ENCODE measurements at regions not wholly inside any gene's neighbourhood (a gene's known extent, or its start where the extent isn't known, plus 50 kb on each side); places are given as distances from the start of the nearest gene placed in this dataset.
"Not testable (repeated sequence)": the region's sequence is repeated elsewhere in the genome, so short reads cannot be mapped to it uniquely, and the experiment has no call there.

DNA sequence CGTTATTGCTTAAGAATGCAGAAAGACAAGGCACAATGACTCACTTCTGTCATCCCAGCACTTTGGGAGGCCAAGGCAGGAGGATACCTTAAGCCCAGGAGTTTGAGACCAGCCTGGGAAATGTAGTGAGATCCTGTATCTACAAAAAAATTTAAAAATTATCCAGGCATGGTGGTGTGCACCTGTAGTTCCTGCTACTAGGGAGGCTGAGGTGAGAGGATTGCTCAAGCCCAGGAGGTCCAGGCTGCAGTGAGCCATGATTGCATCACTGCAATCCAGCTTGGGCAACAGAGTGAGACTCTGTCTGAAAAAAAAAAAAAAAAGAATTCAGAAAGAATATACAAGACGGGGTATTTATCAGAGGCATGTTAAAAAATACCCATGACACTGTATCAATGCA is 182.0 kb upstream of the SPOPL start:
- DNase-seq (ENCODE audit: low spot score) = no peak

DNA sequence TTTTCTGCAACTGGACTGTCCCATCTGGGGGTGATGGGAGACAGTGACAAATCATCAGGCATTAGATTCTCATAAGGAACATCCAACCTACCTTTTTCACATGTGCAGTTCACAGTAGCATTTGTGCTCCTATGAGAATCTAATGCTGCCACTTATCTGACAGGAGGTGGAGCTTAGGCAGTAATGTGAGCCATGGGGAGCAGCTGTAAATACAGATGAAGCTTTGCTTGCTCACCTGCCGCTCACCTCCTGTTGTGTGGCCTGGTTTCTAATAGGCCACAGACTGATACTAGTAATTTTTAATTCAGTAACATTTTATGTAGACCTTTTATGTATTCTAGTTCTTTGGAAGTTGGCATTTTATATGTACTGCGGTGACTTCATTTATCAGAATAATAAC is 180.1 kb upstream of the SPOPL start:
- DNase-seq (ENCODE audit: low spot score) = no peak

DNA sequence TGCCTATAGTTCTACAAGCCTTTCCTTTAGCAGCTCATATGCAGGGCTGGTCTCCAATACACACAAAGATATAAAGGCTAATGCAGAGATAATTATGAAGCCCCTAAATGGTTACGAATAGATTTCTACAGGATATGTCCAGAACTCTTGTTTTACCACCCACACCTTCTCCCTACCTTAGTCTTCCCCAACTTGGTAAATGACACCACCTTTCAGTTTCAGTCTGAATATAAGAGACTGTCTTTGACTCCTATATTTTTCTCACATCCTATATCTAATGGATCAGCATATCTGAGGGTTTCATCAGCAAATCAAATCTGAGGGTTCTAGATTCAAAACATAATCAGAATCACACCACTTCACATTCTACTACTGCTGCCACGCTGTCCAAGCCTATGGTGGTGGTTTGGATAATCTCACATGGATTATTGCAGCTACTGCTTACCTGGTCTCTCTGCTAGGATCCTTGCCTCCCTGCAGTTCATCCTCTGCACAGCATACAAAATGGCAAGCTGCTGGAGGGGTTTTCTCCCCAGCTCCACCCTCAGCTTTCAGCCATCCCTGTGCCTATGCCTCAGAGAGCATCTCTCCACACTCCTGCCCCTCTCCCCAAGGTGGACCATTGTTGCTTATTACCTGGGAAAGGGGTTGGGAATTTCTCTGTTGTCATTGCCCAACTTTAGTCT is 178.0 kb upstream of the SPOPL start:
- no peak for DNase-seq (ENCODE audit: low spot score)

- DNase-seq (ENCODE audit: low spot score) = no peak
These were observed 177.3 kb upstream of the SPOPL start for GRCh38 chr2:138324068-138324771.

- DNase-seq (ENCODE audit: low spot score) = no peak
These were observed 173.6 kb upstream of the SPOPL start for GRCh38 chr2:138327967-138328366.

GRCh38 chr2:138329162-138329561 is 172.4 kb upstream of the SPOPL start:
- DNase-seq (ENCODE audit: low spot score) = no peak

DNA sequence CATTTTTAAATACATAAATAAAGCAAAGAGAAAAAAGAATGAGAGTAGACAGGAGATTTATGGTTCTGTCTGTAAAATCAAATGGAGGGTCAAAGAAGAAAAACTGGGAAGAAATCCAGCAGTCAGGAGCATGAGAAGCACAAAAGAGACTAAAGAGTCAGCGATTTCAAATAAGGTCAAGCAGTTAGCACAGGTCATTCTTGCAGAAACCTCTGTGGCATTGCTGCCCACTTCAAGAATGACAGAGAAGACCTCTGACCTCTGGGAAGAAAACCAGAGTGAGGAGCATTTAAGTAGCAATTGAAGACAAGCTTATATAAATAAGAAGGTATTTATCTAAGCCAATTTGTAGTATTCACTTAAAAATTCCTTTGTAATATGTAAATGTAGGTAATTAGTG is 172.0 kb upstream of the SPOPL start:
- DNase-seq (ENCODE audit: low spot score) = no peak

DNA sequence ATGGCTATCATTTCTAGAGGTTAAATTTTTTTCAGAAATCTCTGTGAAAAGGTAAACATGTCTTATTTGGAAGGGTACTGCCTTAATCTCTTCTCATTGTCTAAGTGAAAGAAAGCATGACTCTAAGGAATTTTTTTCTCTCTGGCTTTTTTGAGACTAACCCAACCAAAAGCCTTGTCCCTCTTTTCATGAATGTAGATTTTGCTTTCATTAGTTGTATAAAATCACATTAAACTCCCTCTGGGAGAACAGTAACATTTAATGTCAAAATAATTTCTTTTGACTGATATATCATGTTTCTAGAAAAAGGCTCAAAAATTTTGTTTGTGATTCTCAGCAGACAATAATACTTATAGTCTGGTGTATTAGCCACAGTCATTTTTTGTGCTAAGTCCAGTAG is 168.4 kb upstream of the SPOPL start:
- no peak for DNase-seq (ENCODE audit: low spot score)

DNA sequence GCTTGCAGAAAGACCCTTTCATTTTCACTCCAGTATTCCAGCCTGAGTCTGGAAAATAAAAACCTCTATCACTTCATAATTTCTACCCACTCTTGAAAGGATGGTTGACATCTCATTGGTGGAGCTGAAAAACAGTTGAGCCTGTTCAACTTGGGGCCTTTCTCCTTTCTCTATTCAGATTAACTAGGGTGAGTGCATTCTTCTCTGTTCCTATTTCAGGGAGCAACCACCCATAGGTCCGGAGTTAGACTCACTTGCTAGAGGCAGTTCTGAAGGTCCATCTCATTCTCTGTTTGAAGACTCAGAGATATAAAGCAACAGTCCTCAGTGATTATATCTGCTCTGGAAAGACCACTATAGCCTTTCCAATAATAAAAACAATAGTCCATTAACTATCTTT is 167.9 kb upstream of the SPOPL start:
- DNase-seq (ENCODE audit: low spot score) = no peak

GRCh38 chr2:138334323-138334722 is 167.2 kb upstream of the SPOPL start:
- DNase-seq (ENCODE audit: low spot score) = no peak

DNA sequence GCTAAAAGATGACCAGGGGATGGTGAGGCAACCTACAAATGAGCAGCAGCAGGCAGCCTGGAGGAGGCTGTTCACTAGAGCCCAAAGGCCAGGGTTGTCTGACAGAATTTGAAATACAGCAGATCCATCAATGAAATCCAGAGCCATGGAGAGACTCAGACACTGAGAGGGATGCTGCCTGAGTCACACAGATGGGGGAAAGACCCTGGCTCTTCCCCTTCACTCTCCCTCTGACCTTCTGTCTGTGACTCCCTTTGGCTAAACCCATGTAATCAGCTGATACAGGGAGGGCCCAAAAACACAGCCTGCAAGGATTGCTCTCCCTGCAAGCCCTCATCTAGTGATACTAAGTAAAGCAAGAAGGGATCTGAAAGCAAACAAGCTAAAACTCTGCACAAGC is 166.5 kb upstream of the SPOPL start:
- no peak for DNase-seq (ENCODE audit: low spot score)

GRCh38 chr2:138336146-138336545 is 165.4 kb upstream of the SPOPL start:
- no peak for DNase-seq (ENCODE audit: low spot score)

DNA sequence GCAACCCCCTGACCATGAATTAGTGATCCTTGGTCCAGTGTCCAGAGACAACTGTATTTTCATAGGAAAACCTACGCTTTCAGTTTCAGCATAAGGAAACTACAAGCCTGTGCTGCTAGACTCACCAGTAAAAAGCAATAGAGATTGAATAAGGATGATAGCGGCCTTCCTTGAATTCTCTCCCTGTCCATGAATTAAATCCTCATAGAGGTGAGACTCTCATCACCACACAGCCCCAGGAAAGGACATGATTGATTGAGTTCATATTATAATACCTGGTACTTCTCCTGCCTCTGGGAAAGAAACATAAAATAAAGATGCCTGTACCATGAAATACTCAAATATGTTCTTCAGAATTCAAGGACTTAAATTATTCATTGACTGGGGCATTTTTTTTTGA is 146.3 kb upstream of the SPOPL start:
- no peak for DNase-seq (ENCODE audit: low spot score)

DNA sequence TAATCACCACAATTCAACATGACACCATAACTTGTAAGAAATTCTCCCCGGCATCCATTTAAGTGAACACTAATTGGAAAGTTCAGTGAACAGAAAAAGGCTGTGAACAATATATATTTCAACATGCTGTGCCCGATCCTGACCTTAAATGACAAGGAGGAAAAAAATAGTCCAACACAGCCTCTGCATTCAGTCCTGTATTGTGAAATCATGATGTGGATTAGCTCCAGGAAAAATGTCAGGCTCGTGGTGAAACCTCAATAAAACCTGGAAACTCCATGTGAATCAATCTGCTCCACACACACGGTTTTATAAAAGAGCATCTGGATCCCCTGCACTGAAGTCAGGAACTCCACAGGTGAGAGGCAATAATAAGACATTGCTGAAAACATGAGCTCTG is 145.4 kb upstream of the SPOPL start:
- no peak for DNase-seq (ENCODE audit: low spot score)

DNA sequence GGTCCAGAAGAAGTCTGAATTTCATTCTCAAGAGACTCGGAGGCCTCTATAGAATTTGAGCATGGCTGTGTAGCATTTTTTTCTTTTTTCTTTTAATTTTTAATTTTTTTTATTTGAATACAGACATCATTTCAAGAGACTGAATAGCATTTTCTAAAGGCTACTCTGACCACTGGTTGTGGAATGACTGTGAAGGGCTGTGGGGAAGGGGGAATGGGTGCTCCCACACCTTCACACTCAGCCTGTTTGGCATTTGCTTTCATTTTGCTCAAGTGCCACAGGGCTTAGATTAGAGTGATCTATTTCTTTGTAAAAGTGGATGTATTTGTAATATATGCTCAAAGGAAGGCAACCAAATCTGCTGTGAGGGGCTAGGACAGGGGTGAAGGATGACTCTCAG is 142.0 kb upstream of the SPOPL start:
- no peak for DNase-seq (ENCODE audit: low spot score)

GRCh38 chr2:138364554-138365162 is 136.9 kb upstream of the SPOPL start:
- DNase-seq (ENCODE audit: low spot score) = no peak

GRCh38 chr2:138365581-138365980 is 136.0 kb upstream of the SPOPL start:
- DNase-seq (ENCODE audit: low spot score) = no peak

DNA sequence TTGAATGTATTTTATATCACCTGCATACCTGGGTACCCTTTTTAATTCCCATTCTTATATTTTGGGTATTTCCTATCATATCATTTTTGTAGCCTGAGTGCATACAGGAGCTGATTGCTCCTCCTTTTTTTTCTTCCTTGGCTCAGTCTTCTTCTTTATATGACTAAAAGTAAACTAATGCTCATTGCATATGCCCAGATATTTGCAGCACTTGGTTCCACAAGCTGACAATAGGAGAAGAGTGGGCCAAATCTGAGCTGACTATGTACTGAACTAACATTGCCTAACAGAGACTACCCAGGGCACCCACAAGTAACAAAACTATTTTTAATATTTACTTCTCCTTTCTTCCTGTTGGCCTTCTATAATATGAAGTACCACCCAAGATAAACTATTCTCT is 131.7 kb upstream of the SPOPL start:
- no peak for DNase-seq (ENCODE audit: low spot score)

DNA sequence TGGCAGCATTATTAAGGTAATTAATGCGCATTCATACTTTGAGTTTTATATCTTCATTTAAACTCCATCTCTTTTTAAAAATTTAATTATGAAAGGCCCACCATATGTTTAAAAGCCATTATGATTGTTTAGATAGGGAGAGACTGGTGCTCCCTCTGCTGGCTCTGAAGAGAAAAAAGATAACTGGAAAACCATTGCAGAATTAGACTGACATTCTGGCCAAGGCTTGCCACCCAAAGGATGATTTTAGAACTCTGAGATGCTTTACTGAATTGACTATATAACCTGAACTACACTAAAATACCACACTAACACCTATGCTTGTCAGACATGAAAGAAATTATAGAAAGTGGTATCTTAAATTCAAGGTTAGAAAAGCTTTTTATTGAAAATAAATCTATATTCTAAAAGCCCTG is 127.6 kb upstream of the SPOPL start:
- DNase-seq (ENCODE audit: low spot score) = peak; percentile 42

DNA sequence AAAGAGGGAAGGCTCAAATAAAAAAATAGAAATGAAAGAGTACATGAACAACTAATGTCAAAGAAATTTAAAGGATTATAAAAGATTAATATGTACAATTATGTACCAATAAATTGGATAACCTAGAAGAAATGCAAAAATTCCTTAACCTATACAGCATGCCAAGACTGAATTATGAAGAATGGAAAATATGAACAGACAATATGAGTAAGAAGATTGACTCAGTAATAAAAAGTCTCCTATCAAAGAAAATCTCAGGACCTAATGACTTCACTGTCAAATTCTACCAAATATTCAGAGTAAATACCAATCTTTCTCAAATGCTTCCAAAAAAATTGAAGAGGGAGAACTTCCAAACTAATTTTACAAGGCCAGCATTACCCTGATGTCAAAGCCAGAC is 120.2 kb upstream of the SPOPL start:
- no peak for DNase-seq (ENCODE audit: low spot score)

- DNase-seq (ENCODE audit: low spot score) = no peak
These were observed 118.9 kb upstream of the SPOPL start for GRCh38 chr2:138382672-138383071.

DNA sequence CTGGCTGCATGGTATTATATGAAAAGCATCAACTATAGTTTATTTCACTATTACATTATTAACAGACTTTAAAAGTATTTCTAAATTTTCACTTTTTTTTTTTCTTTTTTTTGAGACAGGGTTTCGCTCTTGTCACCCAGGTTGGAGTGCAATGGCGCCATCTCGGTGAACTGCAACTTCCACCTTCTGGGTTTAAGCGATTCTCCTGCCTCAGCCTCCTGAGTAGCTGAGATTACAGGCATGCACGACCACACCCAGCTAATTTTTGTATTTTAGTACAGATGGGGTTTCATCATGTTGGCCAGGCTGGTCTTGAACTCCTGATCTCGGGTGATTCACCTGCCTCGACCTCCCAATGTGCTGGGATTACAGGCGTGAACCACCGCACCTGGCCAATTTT is 115.4 kb upstream of the SPOPL start:
- not testable (repeated sequence) for DNase-seq (ENCODE audit: low spot score)

DNA sequence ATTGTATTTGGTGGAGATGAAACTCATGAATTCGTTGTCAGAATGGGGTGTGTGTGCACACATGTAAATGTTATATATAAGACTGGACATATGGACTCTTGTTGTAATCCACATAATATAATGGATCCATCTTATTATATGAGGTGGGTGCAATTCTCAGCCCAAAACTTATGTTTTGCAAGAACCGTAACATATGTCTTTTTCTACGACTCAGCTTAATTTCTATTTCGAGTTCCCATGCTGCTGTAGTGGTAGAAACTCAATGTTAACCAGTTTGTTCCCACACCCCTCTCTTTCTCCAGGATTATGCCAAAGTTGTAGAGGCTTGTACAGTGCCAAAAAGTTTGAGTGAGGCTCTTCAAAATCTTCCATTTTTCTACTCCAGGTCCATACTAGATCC is 112.5 kb upstream of the SPOPL start:
- DNase-seq (ENCODE audit: low spot score) = no peak
